Stimulated activated CD8-positive, alpha-beta memory T cell treated with anti-CD3 and anti-CD28 coated beads, Interleukin-7, amount 100 ng/mL, for 24 hours (primary cell): ENCODE measurements at regions not wholly inside any gene's neighbourhood (a gene's known extent, or its start where the extent isn't known, plus 50 kb on each side); places are given as distances from the start of the nearest gene placed in this dataset.
"Not testable (repeated sequence)": the region's sequence is repeated elsewhere in the genome, so short reads cannot be mapped to it uniquely, and the experiment has no call there.

Experiments
- DNase-seq: peaks from one replicate; pipeline ENCODE4 v3.0.0-alpha.2; 2020; ENCODE audit warnings: low read depth

DNA sequence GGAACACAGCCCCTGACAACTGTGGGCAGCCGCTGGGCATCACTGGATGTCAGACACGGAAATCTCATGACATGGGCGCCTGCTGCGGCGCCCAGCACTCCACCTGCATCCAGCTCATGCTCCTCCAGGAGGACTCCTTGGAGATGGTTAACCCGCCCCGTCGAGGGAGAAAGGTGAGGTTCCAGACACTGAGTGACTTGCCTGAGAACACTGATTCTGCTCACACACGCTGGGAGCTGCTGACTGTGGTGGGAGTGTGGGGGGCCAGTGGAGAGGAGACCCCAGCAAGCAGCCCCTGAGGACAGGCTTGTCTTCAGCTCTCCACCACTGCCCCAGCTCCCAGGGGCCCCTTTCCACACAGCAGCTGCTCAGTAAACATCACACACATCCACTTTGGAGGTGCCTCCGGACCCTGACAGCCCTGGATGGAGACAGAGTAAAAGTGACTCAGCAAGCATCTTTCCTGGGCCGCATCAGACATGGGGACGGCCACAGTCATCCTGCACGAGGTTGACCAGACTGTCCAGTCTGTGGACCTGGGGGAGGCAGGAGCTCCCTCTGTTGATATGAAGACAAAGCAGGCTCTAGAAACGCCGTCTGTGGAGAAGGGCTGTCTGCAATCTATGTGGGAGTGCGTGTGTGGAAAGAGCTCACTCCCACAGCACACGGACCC, 283.7 kb upstream of the IRX4 start:
- DNase-seq: no peak

DNA sequence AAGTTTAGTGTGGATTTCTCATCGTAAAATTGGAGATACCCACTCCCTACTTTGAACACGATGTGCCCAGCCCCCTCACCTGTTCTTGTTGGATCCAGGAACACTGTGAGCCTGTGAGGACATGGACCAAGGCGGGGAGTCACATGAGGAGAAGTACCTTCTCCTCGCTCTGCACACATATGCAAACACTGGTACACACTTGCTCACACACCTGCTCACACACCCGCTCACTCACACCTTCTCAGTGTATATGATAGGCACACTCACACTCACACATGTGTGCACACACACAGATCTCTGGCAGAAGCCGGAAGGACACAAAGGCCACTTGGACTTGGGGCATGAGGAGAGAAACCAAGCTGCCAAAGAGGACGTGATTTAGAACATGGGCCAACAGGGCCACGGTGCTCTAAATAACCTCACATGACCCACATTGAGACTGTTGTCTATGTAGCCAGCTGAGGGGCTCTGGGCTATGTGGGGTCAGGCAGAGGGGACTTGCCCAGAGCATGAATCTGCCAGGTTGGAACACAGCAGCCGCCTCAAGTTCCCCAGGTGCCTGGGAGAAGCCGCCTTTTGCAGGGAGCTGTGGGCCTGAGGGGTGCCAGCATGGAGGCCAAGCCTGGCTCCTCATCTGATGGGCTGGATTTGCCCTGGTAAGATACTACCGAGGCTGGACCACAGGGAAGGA, 283.0 kb upstream of the IRX4 start:
- no peak for DNase-seq

- no peak for DNase-seq
Observed at GRCh38 chr5:2165203-2165602, 282.5 kb upstream of the IRX4 start.

- no peak for DNase-seq
Observed at GRCh38 chr5:2164586-2164985, 281.9 kb upstream of the IRX4 start.

GRCh38 chr5:2163940-2164490, 281.3 kb upstream of the IRX4 start:
- no peak for DNase-seq

- DNase-seq: no peak
Observed at GRCh38 chr5:2163060-2163856, 280.5 kb upstream of the IRX4 start.

DNA sequence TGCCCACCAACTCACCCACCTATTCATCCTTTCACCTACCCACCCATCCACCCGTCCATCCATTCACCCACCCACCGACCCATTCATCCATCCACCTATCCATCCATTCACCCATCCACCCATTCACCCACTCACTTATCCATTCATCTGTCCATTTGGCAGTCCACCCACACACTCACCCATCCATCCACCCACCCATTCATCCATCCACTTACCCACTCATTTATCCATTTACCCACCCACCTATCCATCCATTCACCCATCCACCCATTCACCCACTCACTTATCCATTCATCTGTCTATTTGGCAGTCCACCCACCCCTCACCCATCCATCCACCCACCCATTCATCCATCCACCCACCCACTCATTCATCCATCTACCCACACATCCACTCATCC, 278.1 kb upstream of the IRX4 start:
- DNase-seq: no peak

- DNase-seq: no peak
Observed at GRCh38 chr5:2158767-2159166, 276.0 kb upstream of the IRX4 start.

DNA sequence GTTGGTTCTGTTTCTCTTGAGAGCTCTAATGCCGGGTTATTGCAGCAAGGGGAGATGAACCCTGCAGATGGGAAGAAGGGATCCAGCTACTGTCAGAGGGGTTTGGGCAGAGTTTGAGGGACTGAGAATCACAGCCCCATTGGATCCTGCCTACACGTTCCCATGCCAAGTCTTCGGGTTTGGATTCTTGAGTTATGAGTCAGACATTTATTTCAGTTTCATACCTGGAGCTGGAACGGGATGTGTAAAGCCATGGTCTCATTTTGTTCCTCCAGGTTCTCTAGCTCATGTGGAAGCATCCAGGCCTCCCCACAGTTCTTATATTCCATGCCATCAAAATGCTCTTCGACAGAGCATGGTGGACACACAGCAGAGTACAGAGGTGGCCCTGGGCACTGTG, 275.4 kb upstream of the IRX4 start:
- DNase-seq: no peak

GRCh38 chr5:2157372-2157771, 274.6 kb upstream of the IRX4 start:
- DNase-seq: no peak

DNA sequence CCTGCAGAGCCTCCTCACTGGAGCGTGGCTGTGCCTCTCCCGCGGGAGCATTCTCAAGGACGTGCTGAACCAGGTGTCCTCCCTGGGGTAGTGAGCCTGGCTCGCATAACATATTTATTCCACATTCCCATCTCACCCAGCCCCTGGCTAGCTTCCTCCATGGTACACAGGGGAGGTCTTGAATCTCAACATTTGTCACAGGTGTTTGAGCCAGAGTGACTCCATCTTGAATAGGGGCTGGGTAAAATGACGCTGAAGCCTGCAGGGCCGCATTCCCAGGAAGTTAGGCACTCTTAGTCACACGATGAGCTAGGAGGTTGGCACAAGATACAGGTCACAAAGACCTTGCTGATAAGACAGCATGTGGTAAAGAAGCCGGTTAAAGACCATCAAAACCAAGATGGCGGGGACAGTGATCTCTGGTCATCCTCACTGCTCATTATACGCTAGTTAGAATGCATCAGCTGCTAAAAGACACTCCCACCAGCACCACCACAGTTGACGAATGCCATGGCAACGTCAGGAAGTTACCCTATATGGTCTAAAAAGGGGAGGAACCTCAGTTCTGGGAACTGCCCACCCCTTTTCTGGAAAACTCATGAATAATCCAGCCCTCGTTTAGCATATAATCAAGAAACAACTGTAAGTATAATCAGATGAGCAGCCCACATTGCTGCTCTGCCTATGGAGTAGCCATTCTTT, 273.8 kb upstream of the IRX4 start:
- no peak for DNase-seq

- no peak for DNase-seq
Observed at GRCh38 chr5:2155556-2155955, 272.8 kb upstream of the IRX4 start.

DNA sequence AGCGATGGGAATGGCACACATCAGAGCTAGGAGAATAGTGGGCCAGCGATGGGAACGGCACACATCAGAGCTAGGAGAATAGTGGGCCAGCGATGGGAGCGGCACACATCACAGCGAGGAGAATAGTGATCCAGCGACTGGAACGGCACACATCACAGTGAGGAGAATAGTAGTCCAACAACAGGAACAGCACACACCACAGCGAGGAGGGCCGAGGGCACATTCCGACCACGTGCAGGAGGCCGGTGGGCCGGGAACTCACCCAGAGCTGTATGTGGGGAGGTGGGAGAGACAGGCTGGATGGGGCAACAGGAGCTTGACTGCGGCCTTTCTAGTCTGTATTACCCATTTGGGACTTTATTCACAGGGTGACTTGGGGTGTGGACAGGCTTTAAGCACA, 271.1 kb upstream of the IRX4 start:
- DNase-seq: no peak

- DNase-seq: no peak
Observed at GRCh38 chr5:2153350-2153749, 270.6 kb upstream of the IRX4 start.

DNA sequence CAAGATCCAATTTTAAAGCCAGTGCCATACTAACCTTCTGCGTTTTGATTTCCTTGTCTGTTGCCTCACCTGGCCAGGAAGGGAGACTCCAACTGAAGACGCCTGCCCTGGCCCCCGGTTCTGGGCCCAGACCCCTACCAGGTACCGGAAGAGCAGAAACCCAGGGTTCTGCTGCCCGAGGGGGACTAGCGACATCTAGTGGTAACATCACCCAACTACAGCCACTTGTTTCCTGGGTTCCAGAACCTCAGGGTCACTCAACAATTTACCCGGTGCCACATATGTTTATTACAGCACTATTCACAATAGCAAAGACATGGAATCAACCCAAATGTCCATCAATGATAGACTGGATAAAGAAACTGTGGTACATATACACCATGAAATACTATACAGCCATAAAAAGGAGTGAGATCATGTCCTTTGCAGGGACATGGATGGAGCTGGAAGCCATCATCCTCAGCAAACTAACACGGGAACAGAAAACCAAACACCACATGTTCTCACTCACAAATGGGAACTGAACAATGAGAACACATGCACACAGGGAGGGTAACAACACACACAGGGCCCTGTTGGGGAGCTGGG, 268.7 kb upstream of the IRX4 start:
- DNase-seq: not testable (repeated sequence)

GRCh38 chr5:2149195-2149539, 266.4 kb upstream of the IRX4 start:
- DNase-seq: no peak

- no peak for DNase-seq
Observed at GRCh38 chr5:2148312-2149194, 265.8 kb upstream of the IRX4 start.

- no peak for DNase-seq
Observed at GRCh38 chr5:2147504-2148311, 265.0 kb upstream of the IRX4 start.

- DNase-seq: no peak
Observed at GRCh38 chr5:2143646-2144353, 261.1 kb upstream of the IRX4 start.
